NCI-H187 (cell line): ENCODE measurements at regions not wholly inside any gene's neighbourhood (a gene's known extent, or its start where the extent isn't known, plus 50 kb on each side); places are given as distances from the start of the nearest gene placed in this dataset.
A peak's percentile ranks its signal among the peaks of the same experiment; 100 is the strongest.
"Not testable (repeated sequence)": the region's sequence is repeated elsewhere in the genome, so short reads cannot be mapped to it uniquely, and the experiment has no call there.

Source experiments
- DNase-seq, 2 experiments: peaks; one replicate each; lab custom pipeline; 2025; lab: John Stamatoyannopoulos, UW

DNA sequence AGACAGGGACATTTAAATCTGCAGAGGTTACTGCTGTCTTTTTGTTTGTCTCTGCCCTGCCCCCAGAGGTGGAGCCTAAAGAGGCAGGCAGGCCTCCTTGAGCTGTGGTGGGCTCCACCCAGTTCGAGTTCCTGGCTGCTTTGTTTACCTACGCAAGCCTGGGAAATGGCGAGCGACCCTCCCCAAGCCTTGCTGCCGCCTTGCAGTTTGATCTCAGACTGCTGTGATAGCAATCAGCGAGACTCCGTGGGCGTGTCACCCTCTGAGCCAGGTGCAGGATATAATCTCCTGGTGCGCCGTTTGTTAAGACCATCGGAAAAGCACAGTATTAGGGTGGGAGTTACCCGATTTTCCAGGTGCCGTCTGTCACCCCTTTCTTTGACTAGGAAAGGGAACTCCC, 93.3 kb downstream of the ANKRD30BL start:
- DNase-seq = not testable (repeated sequence)

DNA sequence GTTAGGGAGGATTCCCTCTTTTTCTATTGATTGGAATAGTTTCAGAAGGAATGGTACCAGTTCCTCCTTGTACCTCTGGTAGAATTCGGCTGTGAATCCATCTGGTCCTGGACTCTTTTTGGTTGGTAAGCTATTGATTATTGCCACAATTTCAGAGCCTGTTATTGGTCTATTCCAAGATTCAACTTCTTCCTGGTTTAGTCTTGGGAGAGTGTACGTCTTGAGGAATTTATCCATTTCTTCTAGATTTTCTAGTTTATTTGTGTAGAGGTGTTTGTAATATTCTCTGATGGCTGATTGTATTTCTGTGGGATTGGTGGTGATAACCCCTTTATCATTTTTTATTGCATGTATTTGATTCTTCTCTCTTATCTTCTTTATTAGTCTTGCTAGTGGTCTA, 96.4 kb downstream of the ANKRD30BL start:
- not testable (repeated sequence) for DNase-seq

DNA sequence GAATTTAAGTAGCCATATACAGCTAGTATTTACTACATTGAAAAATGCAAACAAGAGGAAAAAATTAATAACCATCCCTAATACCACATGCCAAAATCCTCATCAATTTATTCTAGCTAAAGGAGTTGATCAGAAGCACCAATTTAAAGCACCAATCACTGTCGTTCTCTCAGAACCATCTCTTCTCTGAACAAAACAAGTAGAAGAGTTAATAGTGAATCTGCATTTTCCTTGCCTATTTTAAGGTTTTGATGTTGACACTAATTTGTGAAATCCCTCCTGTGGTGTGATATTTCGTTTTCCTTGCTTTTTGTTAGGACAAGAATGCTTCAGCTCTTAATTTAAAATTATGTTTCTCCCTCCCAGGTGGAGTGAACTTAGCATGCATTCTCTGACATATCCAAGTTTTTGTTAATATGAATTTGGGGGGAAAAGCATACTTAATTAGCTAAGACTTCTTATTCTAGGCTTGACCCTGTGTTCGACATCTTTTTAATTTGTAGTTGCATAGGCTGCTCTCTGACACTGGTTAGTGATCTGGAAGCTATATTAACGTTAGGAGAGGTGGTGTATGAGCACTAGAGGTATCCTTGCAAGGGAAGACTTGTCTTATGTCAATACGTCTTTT, 122.0 kb downstream of the ANKRD30BL start:
- not testable (repeated sequence) for DNase-seq

DNA sequence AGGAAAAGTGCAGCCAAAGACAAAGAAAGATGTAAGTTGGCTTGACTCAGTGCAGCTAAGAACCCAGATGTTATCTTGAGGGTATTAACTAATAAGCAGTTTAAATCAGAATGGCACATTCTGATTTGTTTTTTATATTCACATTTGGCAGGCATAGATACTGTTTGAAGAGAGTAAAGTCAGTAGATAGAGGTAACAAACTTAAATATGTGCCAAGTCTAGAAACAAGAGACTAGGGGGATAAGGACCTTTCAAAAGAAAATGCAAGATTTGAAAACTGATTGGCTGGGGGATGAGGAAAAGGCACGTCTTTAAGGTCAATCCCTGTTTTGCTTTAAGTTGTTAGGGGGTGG, 122.9 kb downstream of the ANKRD30BL start:
- not testable (repeated sequence) for DNase-seq

DNA sequence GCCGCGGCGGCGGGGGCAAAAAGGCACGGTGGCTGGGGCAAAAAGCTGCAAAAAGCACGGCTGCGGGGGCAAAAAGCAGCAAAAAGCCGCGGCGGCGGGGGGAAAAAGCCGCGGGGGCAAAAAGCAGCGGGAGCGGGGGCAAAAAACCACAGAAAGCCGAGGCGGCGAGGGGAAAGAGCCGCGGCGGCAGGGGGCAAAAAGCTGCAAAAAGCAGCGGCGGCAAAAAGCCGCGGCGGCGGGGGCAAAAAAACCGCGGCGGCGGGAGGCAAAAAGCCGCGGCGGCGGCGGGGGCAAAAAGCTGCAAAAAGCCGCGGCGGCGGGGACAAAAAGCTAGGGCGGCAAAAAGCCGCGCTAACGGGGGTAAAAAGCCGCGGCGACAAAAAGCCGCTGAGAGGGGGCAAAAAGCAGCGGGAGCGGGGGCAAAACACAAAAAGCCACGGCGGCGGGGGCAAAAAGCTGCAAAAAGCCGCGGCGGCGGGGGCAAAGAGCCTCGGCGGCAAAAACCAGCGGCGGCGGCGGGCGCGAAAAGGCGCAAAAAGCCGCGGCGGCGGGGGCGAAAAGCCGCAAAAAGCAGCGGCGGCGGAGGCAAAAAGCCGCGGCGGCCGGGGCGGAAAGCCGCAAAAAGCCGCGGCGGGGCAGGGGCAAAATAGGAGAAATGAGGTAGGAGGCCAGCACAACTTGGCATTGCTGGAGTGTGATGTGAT, 123.4 kb downstream of the ANKRD30BL start:
- DNase-seq = peak in 1 of 2 experiments; percentile 0

DNA sequence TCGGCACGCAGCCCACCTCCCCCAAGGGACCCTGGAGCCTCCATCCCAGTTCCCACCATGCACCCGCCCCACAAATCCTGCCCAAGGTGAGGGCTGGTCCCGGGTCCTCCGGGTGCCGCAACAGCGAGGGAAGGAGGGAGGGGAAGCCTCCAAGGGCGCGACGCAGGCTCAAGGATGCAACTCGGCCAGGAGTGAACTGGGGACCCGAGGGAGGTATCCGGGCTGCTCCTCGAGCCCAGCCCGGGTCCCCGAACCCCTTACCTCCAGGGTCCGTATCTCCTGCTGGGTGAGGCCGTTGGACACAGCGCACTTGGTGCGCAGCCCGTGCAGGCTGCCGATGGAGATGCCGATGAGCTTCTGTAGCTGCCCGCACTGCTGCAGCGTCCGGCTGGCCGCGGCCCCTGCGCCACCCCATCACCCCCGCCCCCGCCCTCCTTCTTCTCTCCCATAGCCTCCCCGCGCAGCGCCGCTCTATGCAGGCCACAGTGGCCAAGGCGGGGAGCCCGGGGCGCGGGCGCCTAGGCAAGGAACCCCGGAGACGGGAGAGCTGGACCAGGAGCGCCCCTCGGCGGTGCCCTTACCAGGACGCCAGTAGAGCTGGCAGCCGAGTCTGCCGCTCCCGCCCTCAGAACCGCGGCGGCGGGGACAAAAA, 124.1 kb downstream of the ANKRD30BL start:
- DNase-seq = peak; percentile 8 to 11

DNA sequence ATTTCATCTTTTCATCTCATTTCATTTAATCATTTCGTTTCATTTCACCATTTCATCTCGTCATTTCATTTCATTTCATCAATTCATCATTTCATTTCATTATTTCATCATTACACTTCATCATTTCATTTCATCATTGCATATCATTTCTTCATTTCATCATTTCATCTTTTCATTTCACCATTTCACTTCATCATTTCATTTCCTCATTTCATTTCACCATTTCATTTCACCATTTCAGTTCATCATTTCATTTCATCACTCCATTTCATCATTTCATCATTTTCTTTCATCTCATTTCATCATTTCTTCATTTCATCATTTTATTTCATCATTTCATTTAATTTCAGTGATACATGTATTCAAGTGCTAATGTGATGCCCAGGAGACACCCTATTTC, 127.1 kb downstream of the ANKRD30BL start:
- DNase-seq = no peak

DNA sequence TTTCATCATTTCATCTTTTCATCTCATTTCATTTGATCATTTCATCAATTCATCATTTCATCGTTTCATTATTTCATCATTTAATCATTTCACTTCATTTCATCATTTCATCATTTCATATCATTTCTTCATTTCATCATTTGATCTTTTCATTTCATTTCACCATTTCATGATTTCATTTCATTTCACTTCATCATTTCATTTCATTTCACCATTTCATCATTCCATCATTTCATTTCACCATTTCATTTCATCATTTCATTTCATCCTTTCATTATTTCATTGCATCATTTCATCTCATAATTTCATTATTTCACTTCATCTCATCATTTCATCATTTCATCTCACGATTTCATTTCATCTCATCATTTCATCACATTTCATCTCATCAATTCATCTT, 127.8 kb downstream of the ANKRD30BL start:
- DNase-seq = no peak

DNA sequence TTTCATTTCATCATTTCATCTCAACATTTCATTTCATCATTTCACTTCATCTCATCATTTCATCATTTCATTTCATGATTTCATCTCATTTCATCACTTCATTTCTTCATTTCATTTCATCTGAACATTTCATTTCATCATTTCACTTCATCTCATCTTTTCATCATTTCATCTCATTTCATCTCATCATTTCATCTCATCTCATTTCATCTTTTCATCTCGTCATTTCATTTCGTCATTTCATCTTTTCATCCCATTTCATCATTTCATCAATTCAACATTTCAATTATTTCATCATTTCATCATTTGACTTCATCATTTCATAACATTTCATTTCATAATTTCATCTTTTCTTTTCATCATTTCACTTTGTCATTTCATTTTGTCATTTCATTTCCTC, 128.4 kb downstream of the ANKRD30BL start:
- no peak for DNase-seq

DNA sequence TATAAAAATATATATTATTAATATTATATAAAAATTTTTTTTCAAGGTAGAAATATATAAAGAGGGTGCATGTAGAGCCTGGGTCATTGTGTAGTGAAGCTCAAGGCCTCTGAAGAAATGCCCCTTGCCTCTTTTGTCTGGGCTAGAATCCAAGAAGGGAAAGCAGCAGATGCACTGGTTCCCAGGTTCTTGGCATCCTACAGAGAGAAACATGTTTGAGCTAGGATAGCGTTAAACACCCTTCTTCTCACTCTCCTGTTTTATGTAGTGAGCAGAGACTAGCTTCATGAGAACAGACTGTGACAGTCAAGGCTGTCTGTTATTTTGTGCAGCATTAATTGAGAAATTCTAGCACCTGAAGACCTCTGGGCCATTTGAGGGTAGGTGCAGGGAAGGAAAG, 149.7 kb downstream of the ANKRD30BL start:
- not testable (repeated sequence) for DNase-seq

DNA sequence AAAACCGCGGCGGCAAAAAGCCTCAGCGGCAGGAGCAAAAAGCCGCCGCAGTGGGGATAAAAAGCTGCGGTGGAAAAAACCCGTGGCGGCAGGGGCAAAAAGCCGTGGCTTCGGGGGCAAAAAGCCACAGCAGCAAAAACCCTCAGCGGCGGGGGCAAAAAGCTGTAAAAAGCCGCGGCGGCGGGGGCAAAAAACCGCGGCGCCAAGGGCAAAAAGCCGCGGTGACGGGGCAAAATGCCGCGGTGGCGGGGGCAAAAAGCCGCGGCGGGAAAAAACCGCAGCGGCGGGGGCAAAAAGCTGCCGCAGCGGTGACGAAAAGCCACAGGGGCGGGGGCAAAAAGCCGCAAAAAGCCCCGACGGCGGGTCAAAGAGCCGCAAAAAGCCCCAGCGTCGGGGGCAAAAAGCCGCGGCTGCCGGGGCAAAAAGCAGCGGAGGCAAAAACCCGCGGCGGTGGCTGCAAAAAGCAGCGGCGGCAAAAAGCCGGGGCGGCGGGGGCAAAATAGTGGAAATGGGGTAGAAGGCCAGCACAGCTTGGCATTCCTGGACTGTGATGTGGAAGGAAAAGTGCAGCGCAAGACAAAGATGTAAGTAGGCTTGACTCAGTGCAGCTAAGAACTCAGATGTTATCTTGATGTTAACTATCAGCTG, 151.8 kb downstream of the ANKRD30BL start:
- no peak for DNase-seq

DNA sequence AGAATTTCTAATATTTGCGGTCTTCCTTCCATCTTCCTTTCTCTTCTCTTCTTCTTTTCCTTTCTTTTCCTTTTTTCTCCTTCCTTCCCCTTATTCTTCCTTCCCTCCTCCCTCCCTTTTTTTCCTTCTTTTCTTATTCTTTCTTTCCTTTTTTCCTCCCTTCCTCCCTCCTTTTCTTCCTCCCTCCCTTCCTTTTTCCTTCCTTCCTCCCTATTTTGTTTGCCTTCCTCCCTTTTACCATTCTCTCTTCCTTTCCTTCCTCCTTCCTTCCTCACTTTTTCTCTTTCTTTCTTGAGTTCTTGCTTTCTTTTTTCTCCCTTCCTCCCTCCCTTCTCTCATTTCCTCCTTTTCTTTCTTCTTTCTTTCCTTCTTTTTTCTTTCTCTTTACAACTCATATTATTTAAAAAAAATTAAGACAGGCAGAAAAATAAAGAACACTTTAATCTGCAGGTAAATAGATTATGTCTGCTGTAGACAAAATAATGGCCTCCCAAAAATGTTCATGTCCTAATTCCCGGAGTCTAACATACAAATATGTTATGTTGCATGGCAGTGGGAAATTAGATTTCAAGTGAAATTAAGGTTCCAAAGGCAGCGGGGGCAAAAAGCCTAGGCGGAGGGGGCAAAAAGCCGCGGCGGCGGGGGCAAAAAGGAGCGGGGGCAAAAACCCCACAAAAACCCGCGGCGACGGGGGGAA, 152.4 kb downstream of the ANKRD30BL start:
- DNase-seq = no peak

DNA sequence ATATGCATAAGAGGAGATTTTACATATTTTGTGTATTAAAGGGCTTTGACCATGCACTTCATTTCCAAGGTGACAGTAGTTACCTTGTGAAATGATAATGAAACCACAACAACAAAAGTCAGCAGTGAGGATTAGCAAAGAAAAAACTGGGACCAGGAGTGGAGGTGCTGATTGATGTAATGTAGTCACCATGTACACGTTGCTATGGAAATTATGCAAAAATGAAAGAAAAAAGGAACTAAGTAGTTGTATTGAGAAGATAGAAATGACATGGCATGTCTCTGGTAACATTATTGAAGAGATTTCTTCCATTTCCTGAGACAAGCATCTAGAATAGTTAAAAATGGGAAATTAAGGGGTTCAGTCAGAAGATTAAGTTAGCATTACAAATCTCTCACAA, 171.0 kb downstream of the ANKRD30BL start:
- not testable (repeated sequence) for DNase-seq

DNA sequence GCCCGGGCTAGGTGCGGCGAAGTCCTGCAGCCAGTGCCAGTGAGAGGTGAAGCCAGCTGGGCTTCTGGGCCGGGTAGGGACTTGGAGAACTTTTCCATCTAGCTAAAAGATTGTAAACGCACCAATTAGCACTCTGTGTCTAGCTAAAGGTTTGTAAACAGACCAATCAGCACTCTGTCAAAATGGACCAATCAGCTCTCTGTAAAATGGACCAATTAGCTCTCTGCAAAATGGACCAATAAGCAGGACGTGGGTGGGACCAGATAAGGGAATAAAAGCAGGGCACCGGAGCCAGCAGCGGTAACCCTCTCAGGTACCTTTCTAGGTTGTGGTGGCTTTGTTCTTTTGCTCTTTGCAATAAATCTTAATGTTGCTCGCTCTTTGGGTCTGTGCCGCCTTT, 195.1 kb downstream of the ANKRD30BL start:
- not testable (repeated sequence) for DNase-seq

DNA sequence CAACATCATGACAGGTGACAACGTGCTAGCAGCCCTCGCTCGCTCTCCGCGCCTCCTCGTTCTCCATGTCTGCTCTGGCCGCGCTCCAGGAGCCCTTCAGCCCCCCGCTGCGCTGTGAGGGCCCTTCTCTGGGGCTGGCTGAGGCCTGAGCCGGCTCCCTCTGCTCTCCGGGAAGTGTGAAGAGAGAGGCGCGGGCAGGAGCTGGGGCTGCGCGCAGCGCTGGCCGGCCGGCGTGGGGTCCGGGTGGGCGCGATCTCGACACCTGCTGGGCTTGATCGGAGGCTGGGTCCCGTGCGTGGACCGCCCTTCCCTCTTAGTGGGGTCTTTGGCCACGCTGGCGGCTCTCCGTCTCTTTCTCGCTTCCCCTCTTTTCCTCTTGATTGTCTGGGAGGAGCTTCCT, 195.5 kb downstream of the ANKRD30BL start:
- no peak for DNase-seq

DNA sequence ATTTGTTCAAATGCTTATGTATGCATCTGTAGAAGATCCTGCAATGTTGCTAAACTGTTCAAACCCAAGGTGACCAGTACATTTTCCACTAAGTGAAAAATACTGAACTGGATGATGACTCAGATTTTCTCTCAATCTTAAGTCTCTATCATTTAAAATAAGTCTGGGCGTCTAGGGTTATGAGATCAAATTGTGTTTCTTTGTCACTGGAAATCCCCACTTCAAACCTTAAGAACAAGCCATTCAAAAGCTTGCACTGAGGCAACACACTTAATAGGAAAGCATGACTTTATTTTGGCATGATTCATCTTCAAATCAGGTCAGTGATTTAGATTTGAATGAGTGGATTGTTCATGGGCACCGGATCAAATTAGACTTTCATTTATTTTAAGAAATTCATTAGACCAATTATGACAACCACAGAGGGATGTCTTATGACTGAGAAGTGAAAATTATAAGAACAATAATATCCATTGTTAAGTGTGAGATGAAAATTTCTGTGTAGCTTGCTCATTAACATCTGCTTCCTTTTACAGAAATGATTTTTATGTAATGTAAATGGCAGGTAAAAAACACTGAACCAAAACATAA, 203.6 kb downstream of the ANKRD30BL start:
- DNase-seq = not testable (repeated sequence)

DNA sequence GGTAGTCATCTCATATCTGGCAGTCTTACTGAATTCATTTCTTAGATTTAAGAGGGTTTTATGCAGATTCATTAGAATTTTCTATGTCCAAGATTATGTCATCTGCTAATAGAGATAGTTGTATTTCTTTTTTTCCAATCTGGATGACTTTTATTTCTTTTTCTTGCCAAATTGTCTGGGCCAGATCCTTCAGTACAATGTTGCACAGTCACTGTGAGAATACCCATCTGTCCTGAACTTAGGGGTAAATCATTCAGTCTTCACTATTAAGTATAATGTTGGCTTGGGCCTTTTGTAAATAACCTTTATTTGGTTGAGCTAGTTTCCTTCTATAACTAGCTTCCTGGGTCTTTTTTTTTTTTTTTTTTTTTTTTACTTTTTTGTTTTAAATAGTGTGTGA, 213.1 kb downstream of the ANKRD30BL start:
- not testable (repeated sequence) for DNase-seq

DNA sequence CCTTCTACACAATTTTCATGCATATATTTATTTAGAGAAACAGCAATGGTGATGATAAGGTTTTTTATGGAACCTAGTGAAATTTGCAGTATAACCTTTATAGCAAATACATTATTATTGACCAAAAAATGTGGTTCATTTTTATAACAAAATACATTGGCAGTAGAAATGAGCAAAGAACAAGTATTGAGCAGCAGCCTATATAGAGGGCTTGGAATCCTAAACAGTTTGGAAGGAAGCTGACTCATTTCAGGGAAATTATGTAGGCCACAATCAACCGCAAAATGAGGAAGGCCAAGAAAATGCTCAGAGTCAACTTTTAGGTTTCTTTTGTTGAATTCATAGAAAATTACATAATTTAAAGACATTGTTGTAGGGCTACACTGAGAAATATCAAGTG, 238.5 kb downstream of the ANKRD30BL start:
- DNase-seq = not testable (repeated sequence)

DNA sequence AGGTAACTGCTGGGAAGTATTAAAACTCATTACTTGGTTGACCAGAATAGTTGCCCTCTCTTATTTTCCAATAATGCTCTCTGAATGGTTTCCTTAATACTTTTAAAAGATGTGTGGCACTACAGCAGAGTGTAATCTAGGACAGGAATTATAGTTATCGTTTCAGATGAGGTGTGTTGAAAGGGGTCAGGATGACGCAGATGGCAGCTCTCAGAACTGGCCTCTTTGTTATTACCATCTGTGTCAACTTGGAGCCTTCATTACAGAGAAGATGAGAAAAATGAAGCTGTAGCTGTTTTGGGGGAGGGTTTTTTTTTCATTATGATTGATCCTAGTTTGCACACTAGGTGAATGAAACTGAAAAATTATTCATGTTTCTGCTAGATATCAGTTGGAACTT, 238.9 kb downstream of the ANKRD30BL start:
- DNase-seq = not testable (repeated sequence)
